KBM-7 (cell line): ENCODE measurements at regions not wholly inside any gene's neighbourhood (a gene's known extent, or its start where the extent isn't known, plus 50 kb on each side); places are given as distances from the start of the nearest gene placed in this dataset.
"Not testable (repeated sequence)": the region's sequence is repeated elsewhere in the genome, so short reads cannot be mapped to it uniquely, and the experiment has no call there.

ENCODE experiments used
- DNase-seq: peaks from one replicate; pipeline ENCODE4 v3.0.0-alpha.2; 2015
- in situ Hi-C: fragments of 300-500 bp; cut with MboI; formaldehyde crosslinking; loops from 2 replicates; pipeline ENCODE4 v1.14.3; 2020; ENCODE audit warnings: low sequenced_read_pairs, low pct_unique_long_range_greater_than_20kb, mixed read lengths

- no peak for DNase-seq
- in situ Hi-C loops: no loop called here
These were observed 529.1 kb downstream of the NPIPA7 start for GRCh38 chr16:16908077-16908476.

GRCh38 chr16:16909126-16909525, 530.2 kb downstream of the NPIPA7 start:
- no peak for DNase-seq
- in situ Hi-C loops: no loop called here

- no peak for DNase-seq
These were observed 531.7 kb downstream of the NPIPA7 start for GRCh38 chr16:16910666-16911065.

GRCh38 chr16:16915771-16916170, 536.8 kb downstream of the NPIPA7 start:
- DNase-seq: no peak
- in situ Hi-C loops: no loop called here

More at GRCh38 chr16:16910666-16911065, 531.7 kb downstream of the NPIPA7 start:
- in situ Hi-C loops: no loop called here

GRCh38 chr16:16917191-16917785, 538.3 kb downstream of the NPIPA7 start:
- no peak for DNase-seq
- in situ Hi-C loops: no loop called here

- DNase-seq: no peak
- in situ Hi-C loops: no loop called here
These were observed 544.5 kb downstream of the NPIPA7 start for GRCh38 chr16:16923479-16923878.

GRCh38 chr16:16924613-16925012, 545.7 kb downstream of the NPIPA7 start:
- no peak for DNase-seq
- in situ Hi-C loops: no loop called here

- no peak for DNase-seq
- in situ Hi-C loops: no loop called here
These were observed 545.3 kb downstream of the XYLT1 start for GRCh38 chr16:16925432-16925831.

- peak; percentile 1 for DNase-seq
- in situ Hi-C loops: no loop called here
These were observed 542.1 kb downstream of the XYLT1 start for GRCh38 chr16:16928532-16929109.

- no peak for DNase-seq
- in situ Hi-C loops: no loop called here
These were observed 540.3 kb downstream of the XYLT1 start for GRCh38 chr16:16930309-16931000.

- in situ Hi-C loops: no loop called here
These were observed 536.9 kb downstream of the XYLT1 start for GRCh38 chr16:16933861-16934260.

GRCh38 chr16:16934660-16935059, 536.1 kb downstream of the XYLT1 start:
- DNase-seq: no peak
- in situ Hi-C loops: no loop called here

More at GRCh38 chr16:16933861-16934260, 536.9 kb downstream of the XYLT1 start:
- DNase-seq: no peak

GRCh38 chr16:16935909-16936308, 534.9 kb downstream of the XYLT1 start:
- DNase-seq, in situ Hi-C loops: not testable (repeated sequence)

- no peak for DNase-seq
- in situ Hi-C loops: no loop called here
These were observed 533.2 kb downstream of the XYLT1 start for GRCh38 chr16:16937576-16937975.

GRCh38 chr16:16938009-16938408, 532.8 kb downstream of the XYLT1 start:
- no peak for DNase-seq
- in situ Hi-C loops: no loop called here

- no peak for DNase-seq
These were observed 531.8 kb downstream of the XYLT1 start for GRCh38 chr16:16938980-16939379.

GRCh38 chr16:16940351-16940750, 530.4 kb downstream of the XYLT1 start:
- in situ Hi-C loops: no loop called here
- no peak for DNase-seq

More at GRCh38 chr16:16938980-16939379, 531.8 kb downstream of the XYLT1 start:
- in situ Hi-C loops: no loop called here

- in situ Hi-C loops, DNase-seq: not testable (repeated sequence)
These were observed 527.9 kb downstream of the XYLT1 start for GRCh38 chr16:16942849-16943248.

GRCh38 chr16:16945207-16945606, 525.6 kb downstream of the XYLT1 start:
- in situ Hi-C loops: no loop called here
- DNase-seq: no peak

GRCh38 chr16:16956376-16956775, 514.4 kb downstream of the XYLT1 start:
- in situ Hi-C loops: no loop called here
- DNase-seq: no peak
